T-cell (primary cell): ENCODE measurements at regions not wholly inside any gene's neighbourhood (a gene's known extent, or its start where the extent isn't known, plus 50 kb on each side); places are given as distances from the start of the nearest gene placed in this dataset.

Source experiments
- ATAC-seq, 4 experiments: fragments of 200-7000 bp in 3 of 4; fragments of 150-1000 bp in 1 of 4; cut with Tn5 transposase; replicated peaks in 1 of 4; 1 replicate in 3 of 4; 2 replicates in 1 of 4; pipeline ENCODE4 v1.10.0; 2021; ENCODE audit warnings: moderate library complexity in 3 of 4, mild to moderate bottlenecking in 2 of 4, moderate number of reproducible peaks in 1 of 4
- CTCF ChIA-PET, 2 donors: fragments of 300-600 bp; sonication (Branson Sonifier 250); formaldehyde crosslinking; loops; one replicate each; lab custom pipeline; 2022; ENCODE audit warnings: antibody characterized with exemption in 2 of 2; lab: Charles Lee
- POLR2A ChIA-PET, 2 donors: fragments of 300-600 bp; sonication (Branson Sonifier 250); formaldehyde crosslinking; loops; one replicate each; lab custom pipeline; 2022; ENCODE audit warnings: antibody characterized with exemption in 2 of 2; lab: Charles Lee
- DNase-seq, 35 experiments: peaks; one replicate each; pipeline versions ENCODE4 v3.0.0 to v3.0.0-alpha.2; 2013 to 2023
- H3K27ac ChIP-seq: one replicate; pipeline ENCODE4 v1.5.1; 2013; ENCODE audit warnings: low read length
- H3K27me3 ChIP-seq, 2 experiments: replicated peaks in 1 of 2; 1 replicate in 1 of 2; 2 replicates in 1 of 2; pipeline versions ENCODE4 v1.6.1 to v1.7.0; 2013; ENCODE audit warnings: low read length in 1 of 2, mixed read lengths in 1 of 2; ENCODE audit not compliant: control insufficient read depth in 2 of 2, insufficient read depth in 2 of 2; ENCODE audit errors: extremely low read depth in 1 of 2
- H3K36me3 ChIP-seq, 2 donors: 1 replicate in 1 of 2; 2 replicates in 1 of 2; pipeline versions ENCODE4 v1.6.1 to v1.7.0; 2013; ENCODE audit warnings: low read length in 1 of 2; ENCODE audit not compliant: control insufficient read depth in 2 of 2, insufficient read depth in 1 of 2; ENCODE audit errors: extremely low read depth in 1 of 2
- H3K4me1 ChIP-seq, 2 experiments: 1 replicate in 1 of 2; 2 replicates in 1 of 2; pipeline versions ENCODE4 v1.6.1 to v1.7.0; 2013; ENCODE audit warnings: low read length in 2 of 2, mixed read lengths in 1 of 2; ENCODE audit not compliant: insufficient read depth in 2 of 2, control insufficient read depth in 1 of 2; ENCODE audit errors: extremely low read depth in 1 of 2
- H3K4me3 ChIP-seq, 2 donors: 1 replicate in 1 of 2; 2 replicates in 1 of 2; pipeline versions ENCODE4 v1.5.1 to v1.7.0; 2013; ENCODE audit warnings: mild to moderate bottlenecking in 2 of 2, low read length in 1 of 2, moderate library complexity in 1 of 2; ENCODE audit not compliant: control insufficient read depth in 1 of 2; ENCODE audit errors: extremely low read depth in 1 of 2
- H3K9me3 ChIP-seq: 2 replicates; pipeline ENCODE4 v1.7.0; 2013
- H3K27ac Mint-ChIP-seq, 2 donors: one replicate each; pipeline ENCODE4 v1.8.0; 2020 to 2021; ENCODE audit warnings: mild to moderate bottlenecking in 2 of 2, mixed read lengths in 2 of 2
- H3K27me3 Mint-ChIP-seq, 2 donors: one replicate each; pipeline ENCODE4 v1.8.0; 2021 to 2022; ENCODE audit warnings: mixed read lengths in 2 of 2
- H3K36me3 Mint-ChIP-seq: one replicate; pipeline ENCODE4 v1.8.0; 2021; ENCODE audit warnings: mixed read lengths
- H3K4me1 Mint-ChIP-seq, 3 donors: one replicate each; pipeline ENCODE4 v1.8.0; 2020 to 2022; ENCODE audit warnings: mixed read lengths in 3 of 3, mild to moderate bottlenecking in 1 of 3
- H3K4me3 Mint-ChIP-seq, 3 donors: one replicate each; pipeline ENCODE4 v1.8.0; 2020 to 2022; ENCODE audit warnings: mild to moderate bottlenecking in 3 of 3, mixed read lengths in 3 of 3, moderate library complexity in 3 of 3
- H3K9me3 Mint-ChIP-seq, 3 donors: one replicate each; pipeline ENCODE4 v1.8.0; 2020 to 2022; ENCODE audit warnings: mixed read lengths in 3 of 3
- WGBS: methylation state at CpG from one replicate; pipeline ENCODE4 v1.1.5; 2013; ENCODE audit warnings: missing lambda C conversion rate; ENCODE audit not compliant: insufficient coverage; 5-methylcytosine and 5-hydroxymethylcytosine counted together

- Mint-ChIP-seq H3K4me1 (peaks cover 39 to 45% (median 40%) of the 10 kb centered on the region in 3 donors), H3K4me3 (peak overlapping the region; percentile 78 to 89 (median 79))
Measured at GRCh38 chr16:85556456-85557082, 56.6 kb upstream of the GSE1 start.

GRCh38 chr16:85557083-85557970 lies 55.8 kb upstream of the GSE1 start:
- peak in 21 of 35 experiments; percentile 21 to 69 (median 40) for DNase-seq
- H3K4me3 ChIP-seq: peak overlapping the region; percentile 44 to 66
- POLR2A ChIA-PET: interaction anchor here (0.6 to 0.9 kb wide), 4 partner anchors 168 to 862 kb away, joined by 3 to 4 read pairs (median 4); no protein-coding TSS in a partner anchor

More at GRCh38 chr16:85556456-85557082, 56.6 kb upstream of the GSE1 start:
- peak in 32 of 35 experiments; percentile 34 to 75 (median 52) for DNase-seq
- H3K27me3 ChIP-seq: no peaks in the 10 kb centered on the region
- peak overlapping the region; percentile 66 to 96 for H3K4me3 ChIP-seq
- under 1% methylated on average over 42 of the region's 65 CpGs for whole genome bisulfite sequencing
- H3K27ac ChIP-seq: peak overlapping the region; percentile 92
- peaks cover 6 to 52% of the 10 kb centered on the region in 2 experiments for H3K4me1 ChIP-seq
- Mint-ChIP-seq H3K9me3 (no peaks in the 10 kb centered on the region), H3K36me3 (peaks cover 2% of the 10 kb centered on the region), H3K27me3 (no peaks in the 10 kb centered on the region), H3K27ac (peak overlapping the region; percentile 83 to 93)
- H3K9me3 ChIP-seq: no peaks in the 10 kb centered on the region
- ATAC-seq: peak; percentile 44 to 51 (median 50)
- CTCF ChIA-PET: interaction anchor here (0.6 to 1.8 kb wide), 9 partner anchors 33 to 226 kb away, joined by 3 to 8 read pairs (median 4); partner anchors contain the start of gene GSE1 (in 1 of the 2)
- POLR2A ChIA-PET: interaction anchor here (0.5 to 0.9 kb wide), 4 partner anchors 10 to 862 kb away, joined by 3 to 4 read pairs (median 4); no protein-coding TSS in a partner anchor
- H3K36me3 ChIP-seq: no peaks in the 10 kb centered on the region

GRCh38 chr16:85557971-85558657 lies 55.0 kb upstream of the GSE1 start:
- H3K27ac Mint-ChIP-seq: peak overlapping the region; percentile 83 to 93
- POLR2A ChIA-PET: interaction anchor here in 1 of 2 donors (0.7 kb wide), 1 partner anchor 169 kb away, joined by 3 read pairs; no protein-coding TSS in a partner anchor

More at GRCh38 chr16:85557083-85557970, 55.8 kb upstream of the GSE1 start:
- CTCF ChIA-PET: interaction anchor here (0.6 to 1.8 kb wide), 12 partner anchors 11 to 227 kb away, joined by 3 to 8 read pairs (median 4); partner anchors contain the start of gene GSE1 (in 1 of the 2)
- peak overlapping the region; percentile 83 to 93 for H3K27ac Mint-ChIP-seq
- H3K36me3 Mint-ChIP-seq: peaks cover 2% of the 10 kb centered on the region
- 1% methylated on average over 15 of the region's 22 CpGs for WGBS
- H3K9me3 Mint-ChIP-seq: no peaks in the 10 kb centered on the region
- no peaks in the 10 kb centered on the region for H3K36me3 ChIP-seq
- H3K27me3 Mint-ChIP-seq: no peaks in the 10 kb centered on the region
- H3K27me3 ChIP-seq: no peaks in the 10 kb centered on the region
- ATAC-seq: peak; percentile 27 to 58 (median 42)
- H3K4me1 Mint-ChIP-seq: peaks cover 36 to 47% (median 41%) of the 10 kb centered on the region in 3 donors
- peak overlapping the region; percentile 92 for H3K27ac ChIP-seq
- no peaks in the 10 kb centered on the region for H3K9me3 ChIP-seq
- peaks cover 6 to 58% of the 10 kb centered on the region in 2 experiments for H3K4me1 ChIP-seq
- H3K4me3 Mint-ChIP-seq: peak overlapping the region; percentile 78 to 89 (median 79)

GRCh38 chr16:85560932-85561247 lies 52.2 kb upstream of the GSE1 start:
- Histone ChIP-seq H3K9me3 (no peaks in the 10 kb centered on the region), H3K36me3 (no peaks in the 10 kb centered on the region), H3K4me1 (peaks cover 2 to 70% of the 10 kb centered on the region in 2 experiments), H3K4me3 (no peak overlapping the region), H3K27ac (no peak overlapping the region), H3K27me3 (no peaks in the 10 kb centered on the region)
- 43% methylated on average over 1 of the region's 7 CpGs for WGBS
- no peaks in the 10 kb centered on the region for H3K27me3 Mint-ChIP-seq
- DNase-seq (no peak), ATAC-seq (no peak)
- H3K27ac Mint-ChIP-seq: peak overlapping the region in 1 of 2 donors; percentile 34
- H3K4me3 Mint-ChIP-seq: no peak overlapping the region
- CTCF ChIA-PET: interaction anchor here in 1 of 2 donors (0.6 kb wide), 1 partner anchor 137 kb away, joined by 3 read pairs; no protein-coding TSS in a partner anchor
- peaks cover 37 to 57% (median 40%) of the 10 kb centered on the region in 3 donors for H3K4me1 Mint-ChIP-seq
- POLR2A ChIA-PET: interaction anchor here in 1 of 2 donors (0.7 kb wide), 1 partner anchor 65 kb away, joined by 4 read pairs; no protein-coding TSS in a partner anchor
- H3K9me3 Mint-ChIP-seq: no peaks in the 10 kb centered on the region
- peaks cover 2% of the 10 kb centered on the region for H3K36me3 Mint-ChIP-seq

More at GRCh38 chr16:85557971-85558657, 55.0 kb upstream of the GSE1 start:
- H3K4me3 Mint-ChIP-seq: peak overlapping the region; percentile 78 to 89 (median 79)
- ATAC-seq (peak in 1 of 4 experiments; percentile 15), DNase-seq (peak in 3 of 35 experiments; percentile 24 to 56 (median 35))
- Histone ChIP-seq H3K27me3 (no peaks in the 10 kb centered on the region), H3K4me1 (peaks cover 6 to 57% of the 10 kb centered on the region in 2 experiments), H3K4me3 (peak overlapping the region in 1 of 2 donors; percentile 44), H3K9me3 (no peaks in the 10 kb centered on the region), H3K36me3 (no peaks in the 10 kb centered on the region), H3K27ac (peak overlapping the region; percentile 92)
- H3K27me3 Mint-ChIP-seq: no peaks in the 10 kb centered on the region
- CTCF ChIA-PET: interaction anchor here (1.0 to 1.8 kb wide), 6 partner anchors 11 to 58 kb away, joined by 3 to 7 read pairs (median 4); partner anchors contain the start of gene GSE1 (in 1 of the 2)
- 56% methylated on average over 5 of the region's 13 CpGs for WGBS
- H3K36me3 Mint-ChIP-seq: peaks cover 2% of the 10 kb centered on the region
- H3K4me1 Mint-ChIP-seq: peaks cover 34 to 48% (median 39%) of the 10 kb centered on the region in 3 donors
- no peaks in the 10 kb centered on the region for H3K9me3 Mint-ChIP-seq

- no peaks in the 10 kb centered on the region for H3K9me3 ChIP-seq
- no peak for ATAC-seq
- CTCF ChIA-PET: interaction anchor here in 1 of 2 donors (0.6 kb wide), 1 partner anchor 138 kb away, joined by 3 read pairs; no protein-coding TSS in a partner anchor
Measured at GRCh38 chr16:85561248-85562092, 51.7 kb upstream of the GSE1 start.

More at GRCh38 chr16:85561248-85562092, 51.7 kb upstream of the GSE1 start:
- H3K36me3 ChIP-seq: no peaks in the 10 kb centered on the region
- H3K9me3 Mint-ChIP-seq: no peaks in the 10 kb centered on the region
- POLR2A ChIA-PET: no interaction called here
- no peaks in the 10 kb centered on the region for H3K27me3 Mint-ChIP-seq
- peak overlapping the region in 1 of 2 donors; percentile 34 for H3K27ac Mint-ChIP-seq
- peaks cover 2 to 76% of the 10 kb centered on the region in 2 experiments for H3K4me1 ChIP-seq
- peaks cover 42 to 61% (median 42%) of the 10 kb centered on the region in 3 donors for H3K4me1 Mint-ChIP-seq
- H3K4me3 ChIP-seq: no peak overlapping the region
- DNase-seq: no peak
- H3K36me3 Mint-ChIP-seq: peaks cover 2% of the 10 kb centered on the region
- H3K27me3 ChIP-seq: no peaks in the 10 kb centered on the region
- 84% methylated on average over 15 of the region's 24 CpGs for WGBS
- H3K4me3 Mint-ChIP-seq: no peak overlapping the region
- no peak overlapping the region for H3K27ac ChIP-seq
